NCI-H510A (cell line): ENCODE measurements at regions not wholly inside any gene's neighbourhood (a gene's known extent, or its start where the extent isn't known, plus 50 kb on each side); places are given as distances from the start of the nearest gene placed in this dataset.

ENCODE experiments used
- DNase-seq: peaks from one replicate; lab custom pipeline; 2025; lab: John Stamatoyannopoulos, UW

DNA sequence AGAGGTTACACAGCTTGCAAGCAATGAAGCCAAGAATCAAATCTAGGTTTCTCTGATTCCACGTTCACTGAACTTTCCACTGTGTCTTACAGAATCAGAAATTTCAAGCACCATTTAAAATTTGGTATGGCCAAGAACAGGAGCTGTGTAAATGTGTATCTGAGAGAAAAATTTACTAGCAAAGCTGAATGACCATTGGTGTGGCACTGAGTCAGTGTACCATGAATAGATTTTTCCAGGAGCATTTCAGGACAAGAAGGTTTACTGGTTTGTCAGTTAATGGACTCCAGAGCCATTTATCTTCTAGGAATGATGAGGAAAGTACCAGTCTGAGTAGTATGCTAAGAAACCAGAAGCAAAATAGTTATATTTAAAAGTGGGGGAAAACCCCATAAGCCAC, 269.4 kb upstream of the FAT3 start:
- no peak for DNase-seq

DNA sequence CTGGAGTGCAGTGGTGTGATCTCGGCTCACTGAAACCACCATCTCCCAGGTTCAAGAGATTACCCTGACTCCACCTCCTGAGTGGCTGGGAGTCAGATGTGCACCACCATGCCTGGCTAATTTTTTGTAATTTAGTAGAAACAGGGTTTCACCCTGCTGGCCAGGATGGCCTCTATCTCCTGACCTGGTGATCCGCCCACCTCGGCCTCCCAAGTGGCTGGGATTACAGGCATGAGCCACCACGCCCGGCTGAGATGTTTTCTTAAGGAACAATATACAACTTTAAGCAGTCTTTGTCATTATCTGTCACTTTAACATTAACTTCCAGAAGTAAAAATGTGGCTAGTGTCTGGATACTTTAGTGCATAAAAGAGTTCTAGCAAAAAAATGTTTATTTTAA, 272.6 kb upstream of the FAT3 start:
- no peak for DNase-seq

DNA sequence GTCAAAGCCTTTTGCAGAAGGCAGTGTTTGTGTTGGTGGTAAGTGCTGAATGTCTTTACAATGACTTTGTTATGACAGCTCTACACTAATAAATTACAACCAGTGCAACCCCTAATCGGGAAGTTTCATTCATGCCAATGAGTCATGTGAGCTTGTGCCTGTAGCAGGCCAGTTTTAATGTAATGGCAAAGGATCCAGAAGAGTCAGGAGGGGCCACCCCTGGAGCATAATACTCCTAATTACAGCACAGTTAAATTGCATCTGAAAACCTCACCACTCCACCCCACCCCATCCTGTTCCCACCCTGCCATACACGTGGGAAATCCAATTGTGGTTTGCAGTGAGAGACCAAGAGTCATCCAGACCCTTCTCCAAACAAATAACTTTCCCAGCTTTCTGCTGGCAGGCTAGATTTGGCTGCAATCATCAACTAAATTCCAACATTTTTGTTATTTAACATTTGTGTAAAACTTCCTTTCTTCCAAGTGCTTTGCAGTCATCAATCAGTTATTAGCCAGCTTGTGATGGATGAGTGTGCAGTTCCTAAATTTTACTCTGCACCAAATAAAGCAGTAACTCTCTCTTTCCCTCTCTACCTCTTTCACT, 277.3 kb upstream of the FAT3 start:
- peak; percentile 62 for DNase-seq

DNA sequence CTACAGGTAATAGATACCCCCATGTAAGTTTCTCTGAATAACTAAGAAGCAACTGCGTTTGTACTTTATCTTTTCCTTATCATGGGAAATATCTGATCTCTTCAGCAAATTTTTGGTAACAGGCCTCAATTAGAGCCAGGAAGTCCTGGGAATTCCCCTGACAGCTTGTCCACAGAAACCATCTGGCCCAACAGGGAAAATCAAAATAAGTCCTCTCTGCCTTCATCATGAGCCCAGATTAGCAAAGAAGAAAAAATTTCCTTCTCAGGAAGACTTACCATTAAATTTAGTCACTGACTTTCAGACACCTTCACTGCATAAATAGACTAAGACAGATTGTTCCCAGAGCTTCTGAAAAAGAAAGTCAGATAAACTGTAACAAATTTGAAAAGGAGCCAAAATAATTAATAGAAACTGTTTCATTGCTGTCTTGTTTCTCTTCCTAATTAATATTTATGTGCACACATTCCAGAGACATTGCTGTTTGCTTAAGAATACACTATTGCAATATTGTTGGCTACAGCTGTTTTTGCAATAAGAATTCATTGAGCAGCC, 278.1 kb upstream of the FAT3 start:
- DNase-seq, result no peak

DNA sequence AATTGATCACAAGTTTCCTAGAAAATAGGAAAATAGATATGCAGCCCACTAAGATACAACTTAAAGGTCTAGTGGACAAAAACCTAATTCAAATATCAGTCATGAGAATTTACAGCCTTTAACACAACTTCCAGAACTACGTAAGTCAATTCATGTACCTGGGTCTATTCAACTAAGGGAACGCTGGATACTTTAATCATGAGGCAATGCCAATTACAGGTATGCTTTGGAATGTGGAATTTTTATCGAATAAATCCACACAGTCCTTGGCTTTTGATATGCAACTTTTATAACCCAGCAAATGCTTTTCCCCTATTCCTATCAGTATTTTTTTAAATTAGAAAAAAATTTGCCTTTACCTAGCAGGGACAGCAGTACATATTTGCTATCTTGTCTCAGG, 289.5 kb upstream of the FAT3 start:
- no peak for DNase-seq

DNA sequence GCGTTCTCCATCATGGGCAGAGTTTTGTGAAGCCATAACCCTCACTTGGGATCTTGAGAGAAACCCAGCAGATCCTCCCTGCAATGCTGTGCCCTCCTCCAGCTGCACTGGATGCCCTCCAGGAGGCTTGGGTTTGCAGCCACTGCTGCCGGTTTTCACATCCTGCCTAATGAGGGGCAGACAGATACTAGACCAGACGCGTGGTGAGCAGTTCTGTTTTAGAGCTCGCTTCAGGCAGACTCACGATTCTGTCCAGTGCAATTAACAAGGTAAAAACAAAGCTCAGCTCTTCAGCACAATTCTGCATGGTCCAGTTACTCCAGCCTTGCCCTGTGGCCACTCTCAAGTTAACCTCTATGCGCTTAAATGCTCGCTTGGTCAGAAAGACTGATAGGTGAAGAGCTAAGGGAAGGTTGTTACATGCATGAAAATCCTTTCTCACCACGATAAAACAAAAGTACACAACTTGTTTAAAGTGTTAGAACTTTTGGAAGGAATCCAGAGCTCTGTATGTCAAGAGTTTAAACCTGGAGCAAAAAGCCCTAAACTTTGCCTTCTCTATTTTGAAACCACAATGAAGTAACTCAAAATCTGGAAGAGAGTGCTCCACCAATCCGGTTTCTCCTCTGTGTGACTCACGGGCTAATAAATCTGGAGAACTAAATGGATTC, 292.3 kb upstream of the FAT3 start:
- no peak for DNase-seq

DNA sequence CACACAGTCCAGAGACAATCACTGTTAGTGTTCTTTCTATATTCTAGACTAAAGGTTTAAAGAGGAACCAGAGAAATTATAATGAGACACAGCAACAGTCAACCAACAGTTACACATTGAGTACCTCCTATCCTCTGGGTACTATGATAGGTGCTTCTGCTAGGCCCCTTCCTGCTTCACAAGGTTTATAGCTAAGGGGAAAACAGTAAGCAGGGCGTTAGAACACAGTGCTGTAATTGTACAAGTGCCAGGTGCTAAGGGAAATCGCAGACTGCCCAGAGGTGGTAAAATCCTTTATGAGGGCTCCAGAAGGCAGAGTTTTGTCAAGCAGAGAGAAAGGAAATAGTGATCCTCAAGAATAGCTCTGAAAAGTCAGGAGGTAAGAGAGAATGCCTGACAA, 297.2 kb upstream of the FAT3 start:
- no peak for DNase-seq

DNA sequence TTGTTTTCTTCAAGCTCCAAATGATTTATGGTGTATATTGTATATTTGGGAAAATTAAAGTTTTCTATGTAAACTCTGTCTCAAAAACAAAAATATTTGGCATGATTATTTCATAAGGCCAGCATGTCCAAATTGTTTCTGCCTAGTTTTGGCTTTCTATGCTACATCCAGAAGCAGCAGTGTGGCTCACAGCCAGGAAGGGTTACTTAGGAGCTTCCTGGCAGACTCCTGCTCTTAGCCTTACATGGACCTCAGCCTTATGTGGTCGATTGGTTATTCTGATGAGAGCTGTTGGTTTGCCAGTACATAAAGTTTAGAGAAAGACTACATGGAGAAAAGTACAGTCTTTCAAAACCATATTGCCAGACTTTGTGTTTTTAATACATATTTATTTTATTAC, 297.7 kb upstream of the FAT3 start:
- no peak for DNase-seq

DNA sequence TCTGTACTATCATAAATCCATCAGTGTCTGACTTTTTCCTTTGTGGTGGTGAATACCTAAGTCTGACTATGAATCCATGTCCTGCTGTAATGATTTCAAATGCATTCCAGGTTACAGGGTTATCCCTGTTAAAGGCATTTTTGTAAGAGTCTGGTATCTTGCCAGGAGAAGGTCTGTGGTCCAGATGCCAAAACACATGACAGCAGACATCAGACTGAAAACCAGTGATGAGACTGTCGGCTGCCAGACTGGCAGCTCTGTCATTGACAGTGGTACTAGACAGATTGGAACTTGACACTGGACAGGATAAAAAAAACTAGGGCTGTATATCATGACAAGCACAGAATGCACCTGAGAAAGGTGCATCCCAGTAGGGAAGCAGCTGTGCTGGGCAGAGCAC, 301.8 kb upstream of the FAT3 start:
- no peak for DNase-seq

DNA sequence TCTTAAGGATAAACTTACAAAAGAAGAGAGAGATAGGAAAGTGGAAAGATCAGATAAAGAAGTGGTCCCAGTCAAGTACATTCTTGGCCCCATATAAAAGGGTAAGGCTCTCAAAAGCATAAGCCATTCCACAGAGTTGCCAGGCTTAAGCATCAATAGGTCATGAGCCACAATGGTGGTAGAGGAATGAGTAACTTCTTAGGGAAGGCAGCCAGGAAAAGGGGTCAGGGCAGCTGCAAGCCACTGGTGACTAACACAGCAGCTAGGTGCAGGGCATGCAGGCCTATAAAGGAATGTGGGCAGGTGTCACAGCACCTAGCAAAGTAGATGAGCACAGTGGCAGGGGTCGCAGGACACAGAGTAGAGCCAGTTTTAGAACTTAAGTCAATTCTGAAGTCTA, 302.6 kb upstream of the FAT3 start:
- DNase-seq, result no peak

DNA sequence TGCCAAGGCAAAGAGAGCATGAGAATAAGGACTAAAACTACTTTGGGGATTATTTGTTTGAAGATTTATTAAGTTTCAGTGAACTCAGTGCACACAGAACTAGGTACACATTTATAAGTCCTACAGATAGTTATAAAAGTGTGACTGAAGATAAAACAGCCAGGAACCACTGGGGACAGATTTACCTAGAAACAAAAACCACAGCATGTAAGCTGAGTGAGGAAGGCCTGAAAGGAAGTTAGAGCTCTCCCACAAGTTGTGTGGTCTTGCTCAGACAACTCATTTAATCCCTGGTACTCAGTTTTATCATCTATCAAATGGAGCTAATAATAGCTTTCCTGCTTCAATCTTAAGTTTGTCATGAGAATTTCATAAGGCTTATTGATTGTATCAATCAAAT, 311.2 kb upstream of the FAT3 start:
- no peak for DNase-seq

DNA sequence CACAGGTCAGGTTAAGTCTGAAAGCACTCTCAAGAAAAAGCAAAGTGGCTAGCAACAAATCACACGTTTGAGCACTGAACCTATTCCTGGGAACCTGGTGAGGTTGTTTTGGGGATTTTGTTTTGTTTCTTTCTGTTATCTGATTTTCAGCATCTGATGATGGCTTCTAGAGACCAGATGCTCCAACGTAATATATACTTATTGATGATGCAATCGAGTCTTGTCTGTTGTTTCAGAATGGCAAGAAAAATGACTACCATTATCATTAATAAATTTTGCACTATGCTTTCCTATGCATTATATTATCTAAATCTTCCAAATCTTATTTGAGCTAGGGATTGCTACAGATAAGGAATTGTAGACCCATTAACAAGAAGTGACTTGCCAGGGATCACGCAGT, 312.3 kb upstream of the FAT3 start:
- DNase-seq, result no peak

DNA sequence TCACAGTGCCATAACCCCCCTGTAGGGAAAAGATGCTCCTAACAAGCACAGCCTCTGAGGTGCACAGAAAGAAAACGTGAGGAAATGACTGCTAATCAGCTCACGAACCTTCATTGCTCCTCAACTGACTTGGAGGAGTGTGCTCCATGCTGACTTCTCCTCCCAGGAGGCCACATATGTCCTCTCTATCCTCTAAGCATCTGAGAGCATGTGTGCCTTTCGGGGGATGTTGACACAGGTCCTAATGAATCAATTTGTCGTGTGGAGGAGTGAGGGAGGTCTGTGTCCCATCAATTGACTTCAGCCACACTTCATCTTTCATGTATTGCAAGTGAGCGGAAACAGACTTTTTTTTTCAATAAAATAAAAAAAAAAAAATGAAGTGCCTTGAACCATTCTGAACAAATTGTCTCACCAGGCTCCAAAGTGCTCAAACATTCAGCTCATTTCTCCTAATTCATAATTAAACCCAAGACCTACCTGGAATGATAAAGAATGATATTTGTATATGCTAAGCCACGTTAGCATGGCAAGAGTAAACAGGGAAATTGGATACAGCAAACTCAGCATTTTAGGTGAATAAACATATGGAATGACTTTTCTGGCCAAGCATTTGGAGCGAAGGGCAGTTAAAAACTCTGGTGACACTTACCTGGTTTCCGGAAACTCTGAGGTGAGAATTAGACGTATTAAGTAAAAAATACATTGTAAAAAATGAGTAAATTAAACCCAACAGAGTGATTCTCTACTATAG, 317.6 kb upstream of the FAT3 start:
- no peak for DNase-seq

DNA sequence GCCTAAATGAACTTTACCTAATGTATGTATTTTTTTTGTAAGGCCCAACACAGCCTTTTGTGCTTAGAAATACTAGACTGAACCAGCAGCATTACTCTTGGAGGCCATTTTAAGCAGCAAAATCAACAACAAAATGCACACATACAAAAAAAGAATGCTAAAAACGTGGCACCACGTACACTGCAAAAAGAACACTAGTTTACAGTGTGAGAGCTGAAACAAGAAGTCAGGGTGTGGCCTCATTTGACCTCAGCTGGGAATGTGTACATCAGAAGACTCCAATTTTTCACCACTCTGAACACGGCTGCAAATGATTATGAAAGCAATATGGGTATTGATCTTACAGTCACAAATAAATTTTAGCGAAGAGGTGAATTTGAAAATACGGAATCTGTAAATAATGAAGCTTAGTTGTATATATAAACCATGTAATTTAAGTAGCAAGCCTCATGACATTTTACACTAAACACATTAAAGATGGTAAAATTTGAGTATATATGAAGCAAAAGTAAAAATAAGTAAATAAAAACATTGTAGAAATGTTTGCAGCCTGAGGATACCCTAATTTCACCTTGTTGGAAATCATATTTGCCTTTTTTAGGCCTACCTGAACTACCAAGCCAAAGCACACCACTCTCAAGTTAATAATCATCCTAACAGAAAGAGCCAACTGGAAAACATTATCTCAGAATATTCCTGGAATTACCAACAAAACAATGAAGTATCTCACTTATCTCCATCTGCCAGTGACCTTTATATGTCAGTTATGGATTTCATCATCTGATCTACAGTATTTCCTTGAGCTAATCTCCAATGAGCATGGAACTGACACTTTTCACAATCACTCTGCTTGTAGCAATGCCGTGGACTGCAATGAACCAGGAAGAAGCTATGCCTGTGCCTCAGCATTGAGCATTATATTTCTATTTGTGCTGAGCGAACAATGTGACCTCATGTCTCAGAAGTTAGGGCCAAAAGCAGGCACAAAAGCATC, 319.5 kb upstream of the FAT3 start:
- DNase-seq, result no peak

DNA sequence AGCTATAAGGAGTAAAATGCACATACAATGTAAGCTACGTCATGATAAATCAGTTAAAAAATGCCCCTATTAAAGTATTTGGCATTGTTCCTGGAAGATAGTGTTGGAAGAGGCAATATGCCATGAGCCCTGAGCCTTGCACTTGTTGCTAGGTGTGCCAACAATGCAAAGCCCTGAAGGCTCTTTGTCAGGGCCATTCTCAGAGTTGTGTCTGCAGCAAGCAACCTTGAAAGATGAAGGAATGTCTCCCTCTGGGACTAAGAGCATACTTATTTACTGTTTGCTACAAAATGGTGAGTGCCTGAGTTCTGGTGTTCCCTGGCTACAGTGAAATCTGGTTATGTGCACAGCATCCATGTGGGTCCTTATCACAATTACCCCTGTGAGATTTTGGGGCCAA, 322.3 kb upstream of the FAT3 start:
- no peak for DNase-seq

DNA sequence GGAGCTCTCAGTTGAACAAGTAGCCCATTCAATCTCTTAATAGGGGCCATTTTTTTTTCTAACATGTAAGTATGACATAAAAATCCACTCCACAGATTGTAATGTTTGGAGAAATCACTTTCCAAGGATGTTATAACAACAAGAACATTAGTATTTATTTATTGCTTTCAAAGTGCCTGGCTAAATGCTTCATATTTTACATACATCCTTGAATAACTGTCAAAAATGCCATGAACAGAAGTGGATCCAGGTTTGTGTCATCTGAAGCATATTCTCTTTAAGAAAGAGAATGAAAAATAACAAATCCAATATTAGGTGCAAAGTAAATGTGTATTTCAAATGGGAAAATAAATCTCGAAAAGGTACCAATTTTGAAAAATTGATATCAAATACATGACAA, 344.0 kb upstream of the FAT3 start:
- no peak for DNase-seq

DNA sequence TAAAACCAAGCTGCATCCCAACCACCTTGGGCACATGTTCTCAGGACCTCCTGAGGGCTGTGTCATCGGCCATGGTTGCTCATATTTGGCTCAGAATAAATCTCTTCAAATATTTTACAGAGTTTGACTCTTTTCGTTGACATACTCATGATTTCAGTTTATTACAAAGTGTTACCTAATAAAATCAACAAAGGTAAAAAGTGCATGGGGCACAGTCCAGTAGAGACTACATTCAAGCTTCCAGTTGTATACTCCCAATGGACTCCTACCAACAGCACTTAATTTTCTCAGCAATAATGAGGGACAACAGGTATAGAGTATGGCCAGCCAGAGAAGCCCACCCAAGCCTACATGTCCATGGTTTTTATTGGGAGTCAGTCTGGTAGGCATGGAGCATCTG, 347.9 kb upstream of the FAT3 start:
- DNase-seq, result no peak

DNA sequence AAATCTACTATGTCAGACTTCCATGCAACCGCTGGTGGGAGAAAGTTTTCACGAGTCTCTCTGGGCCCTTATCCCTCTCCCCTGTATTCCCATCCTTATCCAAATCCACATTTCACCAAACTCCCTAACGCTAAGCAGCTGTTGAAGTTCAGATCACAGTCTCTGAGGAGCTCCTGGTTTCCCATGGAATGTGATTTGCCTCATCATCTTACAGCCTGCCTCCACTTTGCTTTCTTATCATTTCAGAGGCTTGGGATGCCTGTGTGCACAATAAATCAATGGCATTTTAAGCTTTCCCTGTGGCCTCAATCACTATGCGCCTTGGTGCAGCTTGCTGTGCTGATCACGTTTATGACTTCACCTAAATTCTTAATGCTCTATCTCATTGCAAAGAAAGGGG, 352.4 kb upstream of the FAT3 start:
- DNase-seq, result no peak

DNA sequence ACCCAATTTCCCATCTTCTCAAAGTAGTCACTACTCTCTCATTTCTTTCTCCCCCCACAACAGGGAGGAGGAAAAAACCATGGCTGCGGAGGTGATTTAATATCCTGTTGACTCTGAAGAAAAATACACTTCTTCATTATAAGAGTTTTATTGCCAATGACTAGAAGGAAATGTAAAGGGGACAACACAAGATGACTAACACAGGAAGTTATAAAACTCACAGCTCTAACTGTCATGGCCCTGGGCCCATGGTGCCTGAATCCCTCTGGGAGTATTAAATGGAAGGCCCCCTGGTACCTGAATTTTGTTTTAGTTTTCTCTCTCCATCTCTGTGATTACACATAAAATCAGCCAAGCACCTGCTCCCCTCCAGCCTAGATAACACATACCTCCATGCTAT, 352.8 kb upstream of the FAT3 start:
- DNase-seq, result no peak

DNA sequence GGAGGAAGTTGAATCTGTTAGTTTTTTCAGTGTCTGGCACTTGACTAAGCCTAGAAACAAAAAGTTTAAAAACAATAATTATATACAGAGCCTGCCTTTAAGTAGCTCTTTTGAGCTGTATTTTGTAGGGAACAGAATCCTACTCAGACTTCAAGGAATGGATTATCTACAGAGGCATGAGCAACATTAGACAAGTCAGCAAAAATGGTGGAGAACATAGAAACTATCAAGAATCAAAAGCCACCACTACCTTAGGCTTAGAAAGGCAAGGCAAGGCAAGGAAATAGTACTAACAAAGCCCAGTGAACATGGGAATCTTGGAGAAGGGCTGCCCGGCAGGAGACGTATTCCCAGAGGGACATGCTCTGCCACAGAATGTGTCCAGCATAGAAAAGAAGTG, 353.6 kb upstream of the FAT3 start:
- no peak for DNase-seq

DNA sequence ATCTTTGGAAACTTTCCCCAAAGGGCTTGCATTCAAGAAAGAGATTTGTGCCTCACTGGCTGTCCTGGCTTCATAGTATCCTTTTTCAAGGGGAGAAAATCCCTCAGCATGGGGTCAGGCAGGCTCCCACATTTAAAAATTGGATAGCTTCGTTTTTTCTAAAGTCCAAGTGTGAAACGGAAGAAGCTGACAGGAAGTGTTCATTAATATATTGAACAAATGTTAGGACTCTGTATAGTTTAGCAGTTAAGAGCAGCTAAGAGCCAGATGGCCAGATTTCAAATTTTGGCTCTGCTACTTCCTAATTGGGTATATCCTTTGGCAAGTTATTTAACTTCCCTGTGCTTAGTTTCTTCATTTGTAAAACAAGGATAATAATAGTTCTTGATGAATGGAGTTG, 354.9 kb upstream of the FAT3 start:
- DNase-seq, result no peak

DNA sequence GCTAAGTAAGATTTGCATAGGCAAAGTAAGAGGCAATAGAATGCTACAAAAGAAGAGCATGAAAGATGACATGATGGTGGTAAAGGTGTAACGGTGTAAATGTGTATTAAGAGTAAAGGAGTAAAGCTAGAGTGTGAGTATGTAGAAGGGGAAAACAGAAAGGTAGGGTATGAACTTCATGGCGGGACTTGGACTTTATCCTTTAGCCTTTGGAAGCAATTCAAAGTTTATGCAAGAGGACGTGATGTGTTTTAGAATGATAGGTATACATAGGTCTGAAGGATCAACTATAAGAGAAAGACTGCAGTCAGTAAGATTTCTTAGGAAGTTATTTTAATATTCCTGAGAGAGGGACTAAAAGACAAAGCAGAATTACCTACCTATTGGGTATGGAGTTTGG, 358.0 kb upstream of the FAT3 start:
- DNase-seq, result no peak
